ENCODE measurements at regions not wholly inside any gene's neighbourhood (a gene's known extent, or its start where the extent isn't known, plus 50 kb on each side); places are given as distances from the start of the nearest gene placed in this dataset.

DNA sequence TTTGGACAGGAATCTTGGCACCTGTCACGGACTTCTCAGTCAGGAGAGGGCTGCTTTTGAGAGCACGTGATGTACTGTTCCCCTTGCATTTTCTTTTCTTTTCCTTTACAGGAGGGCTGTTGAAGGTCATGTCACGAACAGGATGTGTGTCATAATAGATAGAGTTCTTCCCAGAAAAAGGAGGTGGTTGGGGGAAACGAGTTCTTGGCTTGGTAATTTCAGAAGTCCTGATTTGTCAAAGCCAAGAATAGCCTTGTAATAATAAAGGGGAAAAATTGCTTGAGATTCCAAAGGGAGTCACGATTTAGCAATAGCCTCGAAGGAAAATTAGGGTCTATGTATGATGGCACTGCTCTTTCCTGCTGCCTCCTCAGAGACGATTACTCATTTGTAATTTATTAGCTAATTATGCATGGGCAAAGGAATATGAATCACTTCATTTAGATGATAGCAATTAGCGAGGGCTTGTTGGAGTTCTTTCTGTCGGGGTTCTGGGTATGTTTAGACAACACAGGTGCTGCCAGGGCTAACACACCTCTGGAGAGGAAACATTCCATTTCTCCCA lies 277.7 kb upstream of the N4BP1 start:
- no peak for DNase-seq (ENCODE audit: low spot score)

DNA sequence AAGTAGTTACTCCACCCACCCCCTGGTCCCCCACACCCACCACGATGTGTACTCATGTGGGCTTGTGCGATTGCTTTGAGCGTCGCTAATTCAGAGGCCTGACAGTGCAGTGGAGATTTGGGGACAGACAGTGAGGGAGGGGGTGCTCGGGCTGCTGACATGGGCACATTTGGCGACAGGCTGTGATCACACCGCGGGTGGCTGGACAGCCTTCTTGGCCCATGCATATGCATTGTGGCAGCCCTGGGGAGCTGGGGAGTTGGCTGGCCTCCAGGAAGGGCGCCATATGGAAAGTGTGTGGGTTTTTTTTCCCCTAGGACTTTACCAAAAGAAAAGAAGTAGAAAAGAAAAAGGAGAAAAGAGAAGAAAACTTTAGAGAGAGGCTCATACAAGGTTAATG lies 275.5 kb upstream of the N4BP1 start:
- no peak for DNase-seq (ENCODE audit: low spot score)

DNA sequence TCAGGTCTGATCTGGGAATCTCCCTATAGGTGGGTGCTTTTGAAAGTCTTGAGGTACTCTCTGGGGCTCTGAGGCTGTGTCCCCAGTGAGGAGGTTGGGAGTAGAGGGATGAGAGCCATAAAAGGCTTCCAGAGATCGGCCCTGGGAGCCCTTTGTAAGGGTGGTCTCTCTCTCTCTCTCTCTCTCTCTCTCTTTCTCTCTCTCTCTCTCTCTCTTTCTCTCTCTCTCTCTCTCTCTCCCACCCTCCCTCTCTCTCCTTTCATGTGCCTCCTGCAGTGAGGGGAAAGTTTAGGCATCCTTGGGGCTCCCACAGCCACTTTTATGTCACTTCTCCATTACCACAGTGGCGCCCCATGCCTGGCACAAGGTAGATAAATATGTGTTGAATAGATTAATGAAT lies 271.3 kb upstream of the N4BP1 start:
- no peak for DNase-seq (ENCODE audit: low spot score)

DNA sequence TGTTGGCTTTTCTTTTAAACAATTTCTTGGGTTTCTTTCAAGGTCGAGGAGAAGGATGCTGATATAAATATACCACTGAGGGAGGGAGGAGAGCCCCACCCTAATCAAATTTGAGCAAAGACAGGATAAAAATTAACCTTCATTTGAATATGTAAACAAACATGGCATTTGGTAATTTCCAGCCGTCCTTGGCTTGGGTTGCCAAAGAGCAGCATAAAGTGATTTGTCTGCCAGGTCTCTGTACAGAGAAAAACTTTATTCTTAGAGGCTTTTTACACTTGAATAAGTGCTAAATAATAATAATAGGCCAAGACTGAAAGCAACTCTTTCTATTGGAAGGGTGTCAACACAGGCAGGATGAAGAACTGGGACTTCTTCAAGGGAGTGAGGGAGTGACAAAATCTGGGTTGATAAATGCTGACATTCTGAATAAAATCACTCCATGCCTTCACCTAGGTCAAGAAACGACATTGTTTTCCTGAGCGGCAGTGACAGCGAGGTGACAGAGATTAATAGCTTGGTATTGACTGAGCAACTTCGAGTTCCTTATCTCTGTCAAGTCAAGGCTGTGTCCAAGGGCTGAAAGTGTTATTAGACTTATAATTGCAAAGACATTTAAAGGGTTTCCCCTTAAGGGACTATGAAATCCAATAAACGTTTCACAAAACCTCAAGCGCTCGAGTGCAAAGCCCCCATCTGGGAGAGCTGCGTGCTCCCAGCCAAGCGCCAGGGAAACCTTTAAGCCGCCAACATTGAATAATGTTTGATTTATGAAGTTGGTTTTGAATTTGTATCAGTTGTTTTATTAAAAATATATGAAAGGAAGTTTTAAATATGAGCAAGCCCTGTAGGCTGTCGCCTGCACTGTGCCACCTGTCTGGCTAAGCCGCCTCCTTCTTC lies 269.5 kb upstream of the N4BP1 start:
- DNase-seq (ENCODE audit: low spot score), result no peak

DNA sequence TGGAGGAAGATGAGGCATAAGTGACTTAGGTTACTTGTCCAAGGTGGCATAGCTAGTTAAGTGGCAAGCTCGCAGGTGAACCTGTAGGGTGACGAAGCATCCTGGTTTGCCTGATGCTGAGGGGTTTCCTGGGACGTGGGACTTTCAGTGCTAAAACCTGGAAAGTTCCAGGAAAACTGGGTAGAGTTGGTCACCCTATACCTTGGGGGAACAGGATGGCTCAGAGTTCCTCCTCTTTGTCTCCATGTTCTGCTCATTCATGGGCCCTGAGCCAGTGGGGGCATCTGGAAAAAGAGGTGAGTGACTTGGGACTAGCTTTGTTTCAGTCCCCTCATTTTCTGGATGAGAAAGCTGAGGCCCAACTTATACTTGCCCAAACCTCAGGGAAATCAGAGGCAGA lies 268.0 kb upstream of the N4BP1 start:
- DNase-seq (ENCODE audit: low spot score), result no peak

DNA sequence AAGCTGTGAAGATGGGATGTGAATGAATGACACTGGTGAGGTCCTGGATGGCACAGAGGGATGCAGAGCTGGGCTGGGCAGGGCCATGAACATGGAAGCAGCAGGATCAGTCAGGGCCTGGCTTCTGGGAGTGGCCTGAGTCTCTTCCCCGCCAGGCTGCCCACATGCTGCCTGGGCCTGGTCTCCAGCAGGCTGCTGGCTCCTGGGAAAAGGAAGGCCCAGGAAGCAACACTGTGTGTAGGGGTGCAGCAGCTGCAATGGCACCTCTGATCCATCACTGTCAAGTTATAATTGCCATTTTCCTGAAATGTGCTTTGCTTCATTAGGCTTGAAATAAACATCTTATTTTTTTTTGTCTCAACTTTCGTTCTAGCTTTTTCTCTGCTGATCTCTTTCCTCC lies 260.2 kb upstream of the N4BP1 start:
- no peak for DNase-seq (ENCODE audit: low spot score)

DNA sequence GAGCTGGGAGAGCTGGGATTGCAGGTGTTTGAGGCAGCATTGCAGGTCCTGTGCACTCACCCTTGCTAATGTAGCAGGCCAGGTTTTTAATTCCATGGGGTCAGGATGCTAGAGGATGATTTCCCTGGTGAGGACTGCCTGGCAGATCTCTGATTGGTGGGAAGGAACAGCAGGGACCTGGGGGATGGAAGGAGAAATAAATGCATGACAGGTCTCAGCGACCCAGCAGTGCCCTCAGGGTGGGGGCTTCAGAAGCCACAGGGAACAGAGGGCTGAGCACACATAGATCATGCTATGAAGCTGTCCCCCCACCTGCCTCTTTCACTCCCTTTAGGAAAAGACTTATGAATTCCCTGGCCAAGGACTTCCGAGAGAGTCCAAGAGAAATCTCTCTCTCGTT lies 255.5 kb upstream of the N4BP1 start:
- DNase-seq (ENCODE audit: low spot score), result no peak

DNA sequence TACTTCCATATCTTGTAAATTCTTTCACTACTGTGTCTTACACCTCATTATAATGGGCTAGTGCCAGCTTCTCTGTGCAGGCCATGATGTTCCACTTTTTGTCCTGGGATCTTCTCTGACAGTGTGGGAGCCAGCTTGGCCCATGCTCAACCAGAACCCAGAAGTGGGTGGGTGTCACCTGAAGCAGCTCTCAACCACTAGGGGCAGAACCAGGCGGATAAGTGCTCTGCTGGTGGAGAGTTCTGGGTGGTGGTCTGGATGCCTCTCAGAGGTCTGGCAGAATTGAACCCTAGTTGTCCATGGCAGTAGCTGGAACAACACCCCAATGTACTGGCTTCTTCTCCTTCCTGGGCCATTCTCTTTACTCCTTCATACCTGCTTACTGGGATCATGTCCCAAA lies 254.1 kb upstream of the N4BP1 start:
- no peak for DNase-seq (ENCODE audit: low spot score)

DNA sequence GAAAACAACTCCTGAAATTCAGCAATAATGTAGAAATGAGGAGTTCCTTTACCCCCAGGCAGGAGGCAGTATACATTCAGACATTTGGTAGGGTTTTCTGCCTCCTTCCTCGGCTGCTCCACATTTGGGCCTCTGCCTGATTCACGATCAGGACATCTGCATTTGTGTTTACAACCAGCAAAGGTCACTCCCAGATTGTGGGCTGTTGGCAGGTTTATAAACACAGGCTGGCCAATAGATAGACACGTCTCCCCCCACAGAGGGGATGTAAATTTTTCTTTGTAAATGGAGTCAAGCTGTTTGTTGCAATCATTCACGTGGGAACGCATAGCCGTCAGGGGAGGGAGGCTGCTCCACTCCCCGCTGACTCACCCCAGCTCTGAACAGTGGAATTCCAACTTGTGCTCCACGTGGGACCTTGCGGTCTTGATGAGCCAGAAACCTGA lies 252.1 kb upstream of the N4BP1 start:
- no peak for DNase-seq (ENCODE audit: low spot score)

DNA sequence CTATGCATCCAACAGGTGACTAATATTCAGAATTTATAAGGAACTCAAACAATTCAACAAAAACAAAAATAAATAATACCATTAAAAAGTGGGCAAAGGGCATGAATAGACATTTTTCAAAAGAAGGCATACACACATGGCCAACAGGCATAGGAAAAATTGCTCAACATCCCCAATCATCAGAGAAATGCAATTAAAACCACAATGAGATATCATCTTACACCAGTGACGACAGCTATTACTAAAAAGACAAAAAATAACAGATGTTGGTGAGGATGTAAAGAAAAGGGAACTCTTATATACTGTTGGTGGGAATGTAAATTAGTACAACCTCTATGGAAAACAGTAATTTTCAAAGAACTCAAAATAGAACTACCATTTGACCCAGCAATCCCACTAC lies 250.4 kb upstream of the N4BP1 start:
- no peak for DNase-seq (ENCODE audit: low spot score)

DNA sequence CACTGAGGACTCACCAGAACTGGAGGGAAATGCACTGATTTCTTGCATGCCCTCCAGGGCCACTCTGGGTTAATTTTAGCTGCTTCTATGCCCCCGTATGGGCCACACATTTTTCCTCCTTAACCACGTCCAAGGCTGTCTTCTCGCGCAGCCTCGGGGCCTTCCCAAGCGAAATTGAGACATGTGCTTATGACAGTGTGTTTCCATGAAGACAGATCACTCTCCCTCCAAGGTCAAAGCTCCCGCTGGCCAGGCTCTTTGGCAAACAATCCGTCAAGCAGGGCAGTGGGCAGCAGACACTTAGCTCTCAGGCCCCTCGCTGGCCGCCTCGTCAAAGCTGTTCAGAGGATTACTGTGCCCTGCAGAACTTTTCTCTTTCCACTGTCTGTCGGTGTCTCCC lies 243.0 kb upstream of the N4BP1 start:
- DNase-seq (ENCODE audit: low spot score), result no peak

DNA sequence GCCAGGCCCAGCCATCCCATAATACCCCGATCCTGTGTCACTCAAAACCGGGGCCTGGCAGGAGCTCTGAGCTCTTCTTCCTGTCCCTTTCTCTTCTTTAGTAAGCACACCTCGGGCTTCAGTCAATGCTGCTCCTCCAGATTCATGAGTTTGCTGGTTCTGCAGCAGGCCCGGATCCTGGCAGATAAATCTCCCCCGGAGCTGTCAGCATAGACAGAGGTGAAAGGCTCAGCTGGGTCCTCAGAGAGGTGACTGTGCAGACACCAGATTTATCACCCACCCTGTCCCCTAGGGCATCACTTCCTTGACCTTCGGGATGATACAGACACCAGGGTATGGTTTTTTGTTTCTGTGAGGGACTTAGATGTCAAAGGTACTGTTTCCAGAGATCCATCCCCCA lies 242.5 kb upstream of the N4BP1 start:
- DNase-seq (ENCODE audit: low spot score), result no peak

DNA sequence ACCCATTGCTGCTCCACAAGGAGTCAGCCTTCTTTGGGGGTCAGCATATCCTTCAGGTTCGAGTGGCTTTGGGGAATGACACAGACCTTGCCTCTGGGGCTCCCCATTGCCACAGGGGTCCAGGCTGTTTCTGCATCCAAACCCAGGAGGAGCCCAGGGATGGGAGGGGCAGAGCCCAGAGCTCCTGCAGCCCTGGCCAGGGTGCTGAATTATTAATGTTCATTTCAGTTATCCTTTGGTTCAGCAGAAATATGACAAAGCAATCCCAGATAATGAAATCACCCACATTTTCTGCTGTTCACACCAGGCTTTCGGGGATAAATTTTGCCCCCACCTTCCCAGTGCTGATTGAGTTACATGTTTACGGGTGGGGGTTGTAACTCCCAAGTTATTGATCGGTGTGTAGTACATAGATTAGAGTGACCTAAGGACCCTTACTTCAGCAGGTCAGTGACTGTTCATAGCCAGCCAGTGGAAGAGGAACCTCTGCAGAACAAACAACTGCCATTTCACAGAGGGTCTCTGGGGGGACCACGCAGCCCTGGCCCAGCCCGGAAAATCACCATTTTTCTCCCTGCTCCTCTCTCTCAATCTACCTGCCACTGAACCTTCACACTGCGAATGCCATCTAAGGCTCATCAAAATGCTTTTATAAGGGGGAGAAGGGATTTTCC lies 240.3 kb upstream of the N4BP1 start:
- DNase-seq (ENCODE audit: low spot score), result no peak

DNA sequence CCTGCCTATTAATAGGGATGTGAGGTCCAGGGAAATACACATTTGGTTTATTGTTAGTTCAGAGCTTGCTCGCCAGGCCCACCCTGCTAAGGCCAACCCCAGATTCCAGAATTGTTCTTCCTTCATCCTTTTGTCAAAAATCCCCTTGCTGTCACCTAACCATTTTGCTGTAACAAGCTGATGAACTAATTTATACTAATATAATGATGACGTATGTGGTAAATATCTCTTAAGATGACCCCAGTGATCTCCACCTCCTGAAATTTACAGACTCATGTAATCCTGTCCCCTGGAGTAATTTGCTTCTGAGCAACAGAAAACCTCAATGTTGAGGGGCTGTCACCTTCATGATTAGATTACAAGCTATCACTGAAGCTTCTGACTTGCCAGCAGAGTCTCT lies 236.3 kb upstream of the N4BP1 start:
- no peak for DNase-seq (ENCODE audit: low spot score)

DNA sequence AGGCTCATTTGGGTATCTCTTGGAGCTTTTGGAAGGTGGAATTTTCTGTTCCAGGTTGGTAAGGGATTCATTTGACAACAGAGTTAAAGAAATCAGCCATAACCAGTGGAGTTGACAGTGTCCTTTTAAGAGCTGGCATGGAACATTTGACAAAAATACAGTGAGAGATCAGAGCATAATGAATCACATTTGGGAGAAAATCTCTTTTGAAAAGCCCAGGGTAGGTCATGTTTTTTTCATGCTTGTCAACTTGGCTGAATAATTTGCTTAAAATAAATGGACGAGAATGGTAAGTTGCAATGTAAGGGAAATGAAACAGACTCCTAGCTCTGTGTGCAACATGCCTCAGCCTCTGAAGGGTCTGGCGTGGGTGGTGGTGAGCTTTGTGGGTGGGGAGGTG lies 235.3 kb upstream of the N4BP1 start:
- no peak for DNase-seq (ENCODE audit: low spot score)

DNA sequence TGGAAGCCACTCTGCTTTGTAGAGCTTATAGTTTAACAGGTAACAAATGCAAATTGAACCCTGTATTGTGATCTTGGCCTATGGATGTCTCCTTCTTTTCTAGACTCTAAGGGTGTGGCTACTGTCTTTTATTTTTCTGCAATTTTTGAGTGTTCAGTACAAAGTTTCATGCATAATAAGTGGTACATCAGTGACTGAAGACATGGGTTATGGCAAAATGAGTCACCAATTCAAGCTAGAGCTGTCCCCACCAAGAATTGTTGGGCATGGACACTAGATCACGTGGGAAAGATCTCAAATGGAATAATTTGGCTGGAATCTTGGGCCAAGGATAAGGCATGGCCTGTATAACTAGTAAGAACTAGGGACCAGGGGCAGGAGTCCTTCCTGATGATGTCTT lies 228.4 kb upstream of the N4BP1 start:
- no peak for DNase-seq (ENCODE audit: low spot score)

DNA sequence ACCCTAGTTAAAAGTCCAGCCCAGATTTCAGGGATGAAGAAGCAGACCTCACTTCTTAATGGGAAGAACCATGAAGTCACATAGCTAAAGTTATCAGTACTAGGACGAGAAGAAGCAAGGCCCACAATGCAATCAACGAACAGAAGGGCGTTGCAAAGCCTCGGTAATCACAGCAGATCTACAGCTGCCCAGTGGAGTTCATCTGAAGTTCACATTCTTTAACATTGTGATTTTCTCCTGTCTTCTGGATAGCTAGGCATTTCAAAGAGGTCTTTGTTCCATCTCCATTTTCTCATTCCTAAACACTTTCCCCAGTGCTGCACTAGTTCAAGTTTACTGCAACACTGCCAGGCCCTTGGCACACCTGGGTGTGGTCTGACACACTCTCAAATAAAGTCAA lies 226.7 kb upstream of the N4BP1 start:
- DNase-seq (ENCODE audit: low spot score), result no peak

DNA sequence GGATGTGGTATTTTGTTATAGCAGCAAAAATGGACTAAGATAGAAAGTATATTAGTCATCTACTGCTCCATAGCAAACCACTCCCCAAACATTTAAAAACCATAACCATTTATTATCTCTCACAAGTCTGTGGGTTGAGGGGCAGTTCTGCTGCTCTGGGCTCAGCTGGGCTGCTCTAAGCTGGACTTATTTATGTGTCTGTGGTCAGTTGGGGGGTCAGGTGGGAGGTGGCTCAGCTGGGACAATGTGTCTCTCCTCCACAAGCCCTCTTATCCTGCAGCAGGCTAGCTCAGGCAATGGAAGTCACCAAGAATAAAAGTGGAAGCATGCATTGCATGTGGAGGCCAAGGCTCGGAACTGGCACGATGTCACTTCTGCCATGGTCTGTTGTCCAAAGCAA lies 226.1 kb upstream of the N4BP1 start:
- no peak for DNase-seq (ENCODE audit: low spot score)

DNA sequence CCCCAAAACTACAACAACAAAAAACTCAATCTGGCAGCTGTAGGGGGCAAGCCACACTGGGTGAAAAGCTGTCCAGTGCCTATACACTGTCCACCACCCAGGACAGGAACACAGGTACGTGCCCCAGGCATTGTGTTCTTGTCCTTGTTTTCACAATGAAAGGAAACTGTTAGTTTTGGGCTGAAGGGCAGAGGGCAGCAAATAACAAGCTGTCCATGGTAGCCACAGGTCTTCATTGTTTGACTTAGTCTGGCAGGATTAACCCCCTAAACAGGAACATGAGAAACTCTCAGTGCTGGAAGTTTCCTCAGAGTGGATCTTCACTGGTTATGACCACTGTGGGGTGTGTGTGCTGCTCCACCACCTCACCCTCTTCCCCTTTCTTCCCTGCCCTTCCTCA lies 224.6 kb upstream of the N4BP1 start:
- no peak for DNase-seq (ENCODE audit: low spot score)

DNA sequence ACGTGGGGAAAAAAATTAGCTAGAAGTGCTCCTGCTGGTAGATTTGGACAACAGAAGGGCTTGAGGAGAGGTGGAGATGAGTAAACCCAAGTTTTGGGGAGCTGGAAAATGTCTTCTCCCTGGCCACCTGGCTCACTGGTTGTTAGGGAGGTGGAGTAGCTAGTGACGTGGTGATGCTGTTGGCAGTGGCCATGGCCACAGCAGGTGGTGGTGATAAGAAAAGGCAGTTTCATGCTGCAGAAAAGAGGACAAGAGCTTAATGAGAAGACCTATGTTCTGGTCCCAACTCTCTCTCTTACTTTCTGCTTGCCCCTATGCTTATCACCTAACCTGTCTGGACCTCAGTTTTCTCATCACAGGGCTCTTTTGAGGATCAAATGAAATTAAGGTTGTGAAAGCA lies 223.5 kb upstream of the N4BP1 start:
- no peak for DNase-seq (ENCODE audit: low spot score)

DNA sequence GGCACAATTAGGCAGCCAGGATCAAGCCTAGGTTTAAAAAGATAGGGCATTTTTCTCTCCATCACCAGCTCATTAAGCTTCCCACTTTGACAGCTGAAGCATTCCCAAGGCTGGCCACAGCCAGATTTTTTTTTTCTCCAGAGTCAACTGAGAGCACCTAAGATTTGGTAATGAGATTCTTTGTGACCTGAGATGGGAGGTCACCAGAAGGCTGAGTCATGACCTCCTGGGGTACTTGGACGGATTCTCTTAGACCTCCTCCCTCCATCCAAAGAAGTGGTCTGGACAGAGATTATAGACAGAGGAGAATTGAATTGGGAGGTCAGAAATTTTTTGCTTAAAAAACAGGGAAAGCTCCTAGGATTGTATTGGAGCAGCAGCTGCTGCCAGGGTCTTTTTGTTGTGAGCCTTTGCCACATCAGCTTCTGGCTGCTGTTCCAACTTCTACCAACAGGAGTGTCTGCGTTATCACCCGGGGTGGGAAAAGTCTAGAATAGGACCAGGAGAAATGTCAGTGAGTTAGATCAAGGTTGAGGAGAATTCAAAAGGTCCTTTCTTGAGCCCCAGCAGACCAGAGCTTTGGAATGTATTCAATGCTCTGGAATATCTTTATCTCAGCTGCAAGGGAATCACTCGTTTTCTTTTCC lies 221.2 kb upstream of the N4BP1 start:
- DNase-seq (ENCODE audit: low spot score), result no peak

DNA sequence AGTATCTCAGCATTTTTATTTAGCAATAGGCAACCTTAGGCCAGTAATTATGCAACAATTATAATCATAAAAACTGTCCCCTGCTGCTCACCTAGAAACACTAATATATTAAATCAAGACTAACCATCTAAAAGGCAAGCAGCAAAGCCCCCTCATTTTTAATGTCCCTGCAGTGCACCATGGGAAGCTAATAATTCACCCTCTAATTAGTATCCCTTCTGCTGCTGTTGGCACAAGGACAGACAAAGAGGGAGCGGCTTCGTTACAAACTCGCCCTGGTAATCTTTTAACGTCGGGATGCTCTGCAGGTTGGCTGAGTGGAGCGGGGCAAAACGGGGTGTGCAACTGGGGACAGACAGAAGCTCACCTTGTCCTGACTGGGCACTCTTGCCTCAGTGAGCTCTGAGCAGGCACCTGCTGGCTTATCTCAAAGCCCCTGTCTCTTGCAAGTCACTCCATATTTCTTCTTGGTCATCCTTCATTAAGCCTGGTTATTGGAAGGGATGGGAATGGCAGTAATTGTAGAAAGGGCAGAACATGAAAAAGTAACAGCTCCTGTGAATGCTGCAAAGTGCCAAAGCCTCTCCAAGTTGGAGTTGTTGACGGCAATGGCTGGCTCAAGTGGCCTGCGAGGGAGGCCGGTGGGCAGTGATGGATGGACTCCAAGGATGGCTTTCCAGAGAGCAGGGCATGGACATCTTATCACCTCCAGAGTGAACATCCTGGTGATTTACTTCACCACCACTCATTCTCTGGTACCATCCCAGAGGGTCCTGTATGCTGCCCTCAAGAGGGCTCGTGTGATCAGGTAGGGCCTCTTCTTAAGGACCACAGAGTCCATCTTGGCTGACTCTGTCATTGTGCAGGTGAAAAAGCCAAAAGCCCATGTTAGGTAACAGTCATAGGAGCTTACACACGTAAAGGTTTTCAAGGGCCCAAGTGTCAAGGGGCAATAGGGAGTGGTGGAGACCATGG lies 219.6 kb upstream of the N4BP1 start:
- DNase-seq (ENCODE audit: low spot score), result no peak
